ENCODE measurements at regions not wholly inside any gene's neighbourhood (a gene's known extent, or its start where the extent isn't known, plus 50 kb on each side); places are given as distances from the start of the nearest gene placed in this dataset.

- TF ChIP-seq ZNF462 (CRISPR knock-in tag; IDR thresholded peaks at IDR 0.05) = no peak
- TF ChIP-seq ETS1 (IDR thresholded peaks at IDR 0.05) = no peak
- TF ChIP-seq NANOG (IDR thresholded peaks at IDR 0.05; ENCODE audit: borderline replicate concordance) = no peak
- TF ChIP-seq ZNF114 (CRISPR knock-in tag; IDR thresholded peaks at IDR 0.05) = no peak
- TF ChIP-seq CREB1 (CRISPR knock-in tag; IDR thresholded peaks at IDR 0.05; ENCODE audit: low read depth) = no peak
- TF ChIP-seq JUNB (IDR thresholded peaks at IDR 0.05; ENCODE audit: unreplicated experiment) = no peak
Observed at GRCh38 chr19:31064491-31064890, 284.7 kb downstream of the TSHZ3 start (continued).

GRCh38 chr19:31058676-31059340 is 290.4 kb downstream of the TSHZ3 start:
- peaks cover 11% of the 10 kb centered on the region for H3K9me3 Mint-ChIP-seq
- H3K4me1 Mint-ChIP-seq = no peaks in the 10 kb centered on the region; the same call in 2 of the 3 replicates
- no peak overlapping the region for H2AFZ ChIP-seq
- no peak for ATAC-seq
- no peak overlapping the region for H3K27ac Mint-ChIP-seq
- H3K9me2 ChIP-seq (ENCODE audit: insufficient read depth) = peaks cover 11% of the 10 kb centered on the region
- DNase-seq (ENCODE audit: low spot score) = no peak
- H3K4me3 Mint-ChIP-seq = no peak overlapping the region
- H3K79me2 ChIP-seq (replicated peaks; ENCODE audit: insufficient read depth) = no peaks in the 10 kb centered on the region
- H3K4me1 ChIP-seq (ENCODE audit: insufficient read depth) = no peaks in the 10 kb centered on the region
- H3F3A ChIP-seq (replicated peaks; ENCODE audit: low read depth) = no peaks in the 10 kb centered on the region
- no peak overlapping the region for H3K4me3 ChIP-seq
- H3K27ac ChIP-seq (ENCODE audit: low read depth) = no peak overlapping the region
- H3K4me2 ChIP-seq = no peak overlapping the region
- H4K20me1 ChIP-seq (replicated peaks; ENCODE audit: insufficient read depth) = no peaks in the 10 kb centered on the region
- no peaks in the 10 kb centered on the region for H3K36me3 ChIP-seq (ENCODE audit: insufficient read depth)
- no peaks in the 10 kb centered on the region for H3K27me3 Mint-ChIP-seq (ENCODE audit: insufficient read depth, low read depth, poor library complexity)
- no peaks in the 10 kb centered on the region; the same call in 2 of the 3 replicates for H3K36me3 Mint-ChIP-seq (ENCODE audit: low read depth)
- no peaks in the 10 kb centered on the region for H3K27me3 ChIP-seq (ENCODE audit: insufficient read depth)
- TF ChIP-seq NANOG (IDR thresholded peaks at IDR 0.05; ENCODE audit: borderline replicate concordance) (no peak), EZH2phosphoT487 (IDR thresholded peaks at IDR 0.05; ENCODE audit: unreplicated experiment) (no peak), POLR2AphosphoS5 (IDR thresholded peaks at IDR 0.05; ENCODE audit: low read depth) (no peak), ZNF114 (CRISPR knock-in tag; IDR thresholded peaks at IDR 0.05) (no peak), ETS1 (IDR thresholded peaks at IDR 0.05) (no peak), REST (IDR thresholded peaks at IDR 0.05; ENCODE audit: unreplicated experiment) (no peak), CTCF (conservative IDR thresholded peaks at IDR 0.05; ENCODE audit: low read depth in 2 of 2) (no peak), CREB1 (CRISPR knock-in tag; IDR thresholded peaks at IDR 0.05; ENCODE audit: low read depth) (no peak)
